Kidney (tissue), 13 donors: ENCODE measurements at regions not wholly inside any gene's neighbourhood (a gene's known extent, or its start where the extent isn't known, plus 50 kb on each side); places are given as distances from the start of the nearest gene placed in this dataset.
A peak's percentile ranks its signal among the peaks of the same experiment; 100 is the strongest.

ENCODE experiments used
- DNase-seq, 5 donors: peaks; one replicate each; pipeline ENCODE4 v3.0.0-alpha.2; 2013 to 2020
- FAIRE-seq: peaks from 2 replicates; lab custom pipeline; 2012; peaks lifted over from hg19 to GRCh38; lab: Jason Lieb, UNC
- H3K27ac ChIP-seq, 2 donors: one replicate each; pipeline ENCODE4 v1.7.0; 2013; ENCODE audit warnings: low read depth in 2 of 2, low read length in 2 of 2, inconsistent platforms in 1 of 2
- H3K27me3 ChIP-seq: one replicate; pipeline ENCODE4 v1.7.1; 2013; ENCODE audit warnings: low read length, inconsistent platforms; ENCODE audit not compliant: control insufficient read depth, insufficient read depth
- H3K36me3 ChIP-seq, 3 donors: one replicate each; pipeline versions ENCODE4 v1.7.0 to v1.7.1; 2013; ENCODE audit warnings: low read length in 3 of 3, control low read depth in 1 of 3, inconsistent platforms in 1 of 3; ENCODE audit not compliant: insufficient read depth in 3 of 3, control insufficient read depth in 2 of 3
- H3K4me1 ChIP-seq, 3 donors: one replicate each; pipeline versions ENCODE4 v1.7.0 to v1.7.1; 2013; ENCODE audit warnings: low read length in 3 of 3, inconsistent platforms in 1 of 3, low read depth in 1 of 3; ENCODE audit not compliant: control insufficient read depth in 2 of 3, insufficient read depth in 2 of 3
- H3K4me3 ChIP-seq, 3 donors: one replicate each; pipeline versions ENCODE4 v1.7.0 to v1.8.1; 2013; ENCODE audit warnings: low read length in 3 of 3, control low read depth in 1 of 3, inconsistent platforms in 1 of 3
- H3K9ac ChIP-seq, 3 donors: one replicate each; pipeline versions ENCODE4 v1.7.0 to v1.7.1; 2013; ENCODE audit warnings: low read length in 3 of 3, control low read depth in 1 of 3, inconsistent platforms in 1 of 3
- H3K9me3 ChIP-seq, 3 donors: one replicate each; pipeline versions ENCODE4 v1.7.0 to v1.7.1; 2013; ENCODE audit warnings: low read length in 3 of 3, control low read depth in 1 of 3, inconsistent platforms in 1 of 3; ENCODE audit not compliant: control insufficient read depth in 2 of 3, insufficient read depth in 1 of 3
- intact Hi-C: fragments of 100-400 bp; cut with DNase I; formaldehyde crosslinking; loops from one replicate; pipeline ENCODE4 v1.11.1; 2022
- TF ChIP-seq, protein P1 (sequence below): IDR thresholded peaks from 3 replicates; pipeline ENCODE4 v1.5.1; 2012; ENCODE audit warnings: mild to moderate bottlenecking, moderate library complexity, borderline replicate concordance; ENCODE audit not compliant: insufficient read depth; ENCODE audit errors: extremely low read depth
- donor health status: control.
- donor health status: control.
- donor health status: control.
- donor health status: control.
- donor health status: control.
- donor health status: DM: yes; HTN: yes; CAD: no.
- donor health status: Normal renal cell carcinoma (clear cell type).

DNA sequence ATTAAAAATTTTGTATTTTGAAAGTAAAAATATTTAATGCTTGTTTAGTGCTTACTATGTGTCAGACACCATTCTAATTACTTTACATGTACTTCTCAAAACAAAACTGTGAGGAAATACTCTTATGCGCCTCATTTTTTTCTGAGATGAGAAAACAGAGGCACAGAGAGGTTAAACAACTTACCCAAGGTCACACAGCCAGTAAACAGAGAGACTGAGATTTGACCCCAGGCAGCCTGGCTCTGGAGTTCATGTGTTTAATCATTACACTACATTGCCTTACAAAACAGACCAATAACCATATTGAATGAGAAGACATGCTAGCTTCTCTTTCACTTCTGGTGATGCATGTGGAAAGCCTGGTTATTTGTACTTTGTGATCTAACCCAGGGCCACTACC lies 86.3 kb downstream of the IGSF1 start:
- H3K9ac ChIP-seq: no peak overlapping the region
- intact Hi-C loops: no loop called here
- no peaks in the 10 kb centered on the region for H3K9me3 ChIP-seq
- H3K36me3 ChIP-seq: no peaks in the 10 kb centered on the region
- H3K27ac ChIP-seq: no peak overlapping the region
- no peak for DNase-seq
- no peak overlapping the region for H3K4me3 ChIP-seq
- H3K4me1 ChIP-seq: no peaks in the 10 kb centered on the region
- no peaks in the 10 kb centered on the region for H3K27me3 ChIP-seq
- TF ChIP-seq, protein P1, sequence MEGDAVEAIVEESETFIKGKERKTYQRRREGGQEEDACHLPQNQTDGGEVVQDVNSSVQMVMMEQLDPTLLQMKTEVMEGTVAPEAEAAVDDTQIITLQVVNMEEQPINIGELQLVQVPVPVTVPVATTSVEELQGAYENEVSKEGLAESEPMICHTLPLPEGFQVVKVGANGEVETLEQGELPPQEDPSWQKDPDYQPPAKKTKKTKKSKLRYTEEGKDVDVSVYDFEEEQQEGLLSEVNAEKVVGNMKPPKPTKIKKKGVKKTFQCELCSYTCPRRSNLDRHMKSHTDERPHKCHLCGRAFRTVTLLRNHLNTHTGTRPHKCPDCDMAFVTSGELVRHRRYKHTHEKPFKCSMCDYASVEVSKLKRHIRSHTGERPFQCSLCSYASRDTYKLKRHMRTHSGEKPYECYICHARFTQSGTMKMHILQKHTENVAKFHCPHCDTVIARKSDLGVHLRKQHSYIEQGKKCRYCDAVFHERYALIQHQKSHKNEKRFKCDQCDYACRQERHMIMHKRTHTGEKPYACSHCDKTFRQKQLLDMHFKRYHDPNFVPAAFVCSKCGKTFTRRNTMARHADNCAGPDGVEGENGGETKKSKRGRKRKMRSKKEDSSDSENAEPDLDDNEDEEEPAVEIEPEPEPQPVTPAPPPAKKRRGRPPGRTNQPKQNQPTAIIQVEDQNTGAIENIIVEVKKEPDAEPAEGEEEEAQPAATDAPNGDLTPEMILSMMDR: no peak
- FAIRE-seq: no peak

DNA sequence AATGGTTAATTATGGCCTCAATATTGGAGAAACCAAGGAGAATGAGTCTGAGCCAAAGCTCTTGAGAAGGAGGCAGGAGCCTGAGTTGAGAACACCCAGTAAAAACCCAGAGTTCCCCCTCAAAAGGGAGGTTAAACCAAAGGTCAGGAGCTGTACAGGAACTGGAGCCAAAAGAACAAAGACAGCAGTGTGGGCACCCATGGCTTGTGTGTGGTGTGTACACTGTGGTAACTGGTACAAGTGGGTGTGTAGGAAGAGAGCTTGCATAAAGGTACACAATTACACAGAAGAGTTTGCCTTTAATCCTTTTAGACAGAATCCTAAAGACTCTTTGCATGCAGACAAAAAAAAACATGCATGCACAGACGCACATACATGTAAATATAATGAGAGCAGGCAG lies 87.1 kb downstream of the IGSF1 start:
- FAIRE-seq (no peak), DNase-seq (no peak)
- no peaks in the 10 kb centered on the region for H3K9me3 ChIP-seq
- no peaks in the 10 kb centered on the region for H3K36me3 ChIP-seq
- H3K27me3 ChIP-seq: no peaks in the 10 kb centered on the region
- no peak overlapping the region for H3K4me3 ChIP-seq
- TF ChIP-seq, protein P1: no peak
- H3K27ac ChIP-seq: no peak overlapping the region
- intact Hi-C loops: no loop called here
- H3K4me1 ChIP-seq: no peaks in the 10 kb centered on the region
- no peak overlapping the region for H3K9ac ChIP-seq

DNA sequence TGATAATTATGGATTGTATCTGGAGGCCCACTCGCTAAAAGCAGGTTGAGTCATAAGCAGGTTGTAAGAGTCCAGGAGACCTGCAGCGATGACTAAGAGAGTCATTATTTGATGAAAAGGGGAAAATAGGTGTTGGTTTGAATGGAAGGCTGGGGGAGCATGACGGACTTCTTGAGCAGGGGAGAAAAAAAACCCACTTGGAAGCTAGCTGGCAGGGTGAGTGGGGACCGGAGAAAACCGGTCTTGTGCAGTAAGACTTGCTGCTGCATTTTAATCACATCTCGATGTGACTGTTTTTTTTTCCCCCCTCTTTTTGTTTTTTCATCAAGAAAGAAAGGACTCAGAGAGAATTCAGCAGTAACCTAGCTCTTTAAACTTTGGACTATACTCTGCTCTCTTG lies 90.0 kb downstream of the IGSF1 start:
- intact Hi-C loops: no loop called here
- TF ChIP-seq, protein P1: no peak
- Histone ChIP-seq H3K27ac (no peak overlapping the region), H3K27me3 (no peaks in the 10 kb centered on the region), H3K4me1 (no peaks in the 10 kb centered on the region), H3K36me3 (no peaks in the 10 kb centered on the region), H3K4me3 (no peak overlapping the region), H3K9ac (no peak overlapping the region), H3K9me3 (no peaks in the 10 kb centered on the region)
- FAIRE-seq (no peak), DNase-seq (peak in 4 of 5 donors; percentile 24 to 35 (median 28))

DNA sequence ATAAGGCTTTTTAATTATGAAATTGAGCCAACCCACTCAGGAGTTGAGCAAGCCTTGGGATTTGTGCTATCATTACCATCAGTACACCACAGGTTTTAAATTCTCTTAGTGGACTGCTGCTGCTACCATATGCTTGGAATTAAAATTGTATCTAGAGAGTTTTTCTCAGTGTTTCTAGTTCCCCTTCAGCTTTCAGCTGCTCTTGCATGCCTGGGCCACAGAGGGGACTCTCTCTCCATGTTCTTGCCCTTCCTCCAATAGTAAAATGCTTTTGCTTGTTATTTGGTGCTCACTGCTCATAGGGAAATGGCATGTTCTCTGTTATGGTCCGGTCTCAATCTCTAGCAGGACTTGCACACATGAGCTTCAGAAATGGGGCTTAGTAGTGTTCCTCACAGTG lies 101.9 kb downstream of the IGSF1 start:
- H3K27ac ChIP-seq: no peak overlapping the region
- H3K4me1 ChIP-seq: no peaks in the 10 kb centered on the region
- peak in 1 of 5 donors; percentile 0 for DNase-seq
- no peak for FAIRE-seq
- H3K9ac ChIP-seq: no peak overlapping the region
- H3K36me3 ChIP-seq: no peaks in the 10 kb centered on the region
- no peaks in the 10 kb centered on the region for H3K27me3 ChIP-seq
- intact Hi-C loops: no loop called here
- no peak overlapping the region for H3K4me3 ChIP-seq
- no peaks in the 10 kb centered on the region for H3K9me3 ChIP-seq
- TF ChIP-seq, protein P1: no peak
